ENCODE measurements at regions not wholly inside any gene's neighbourhood (a gene's known extent, or its start where the extent isn't known, plus 50 kb on each side); places are given as distances from the start of the nearest gene placed in this dataset.
"Not testable (repeated sequence)": the region's sequence is repeated elsewhere in the genome, so short reads cannot be mapped to it uniquely, and the experiment has no call there.

- intact Hi-C loops (cut with DNase I) = no loop called here
- H3K4me1 ChIP-seq (replicated peaks in 1 of 2) = no peaks in the 10 kb centered on the region
- H3K27me3 ChIP-seq = no peaks in the 10 kb centered on the region
- TF ChIP-seq POLR2A (IDR thresholded peaks at IDR 0.05) = no peak
- no peak for TF ChIP-seq CTCF (IDR thresholded peaks at IDR 0.05)
- DNase-seq = peak in 1 of 7 donors; percentile 8
- H3K4me3 ChIP-seq = no peak overlapping the region
- no peaks in the 10 kb centered on the region for H3K36me3 ChIP-seq (replicated peaks in 1 of 2)
- H3K9me3 ChIP-seq (replicated peaks in 1 of 3) = no peaks in the 10 kb centered on the region
- WGBS, 4 donors = 82 to 96% (median 87%) methylated on average over 4 of the region's 4 CpGs
- no peak overlapping the region for H3K27ac ChIP-seq
These were observed 382.8 kb downstream of the TSHZ3 start for GRCh38 chr19:30966486-30966885.

- 79 to 93% (median 88%) methylated on average over 3 of the region's 3 CpGs for WGBS, 4 donors
- Histone ChIP-seq H3K36me3 (replicated peaks in 1 of 2) (no peaks in the 10 kb centered on the region), H3K27me3 (peaks cover 7% of the 10 kb centered on the region), H3K4me3 (no peak overlapping the region), H3K4me1 (replicated peaks in 1 of 2) (no peaks in the 10 kb centered on the region), H3K9me3 (replicated peaks in 1 of 3) (no peaks in the 10 kb centered on the region), H3K27ac (no peak overlapping the region)
- no peak for DNase-seq
- TF ChIP-seq POLR2A (IDR thresholded peaks at IDR 0.05) = no peak
- no peak for TF ChIP-seq CTCF (IDR thresholded peaks at IDR 0.05)
- intact Hi-C loops (cut with DNase I) = no loop called here
These were observed 390.2 kb downstream of the TSHZ3 start for GRCh38 chr19:30959011-30959410.

GRCh38 chr19:30955112-30956104, 393.8 kb downstream of the TSHZ3 start:
- no peak for DNase-seq
- H3K27ac ChIP-seq = no peak overlapping the region
- H3K4me1 ChIP-seq (replicated peaks in 1 of 2) = no peaks in the 10 kb centered on the region
- no peaks in the 10 kb centered on the region for H3K9me3 ChIP-seq (replicated peaks in 1 of 3)
- H3K36me3 ChIP-seq (replicated peaks in 1 of 2) = no peaks in the 10 kb centered on the region
- no peak overlapping the region for H3K4me3 ChIP-seq
- intact Hi-C loops (cut with DNase I) = no loop called here
- H3K27me3 ChIP-seq = peaks cover 7% of the 10 kb centered on the region
- TF ChIP-seq POLR2A (IDR thresholded peaks at IDR 0.05) (no peak), CTCF (IDR thresholded peaks at IDR 0.05) (no peak)
- WGBS, 4 donors = 78 to 83% (median 81%) methylated on average over 12 of the region's 12 CpGs

- intact Hi-C loops (cut with DNase I); H3K27ac ChIP-seq; H3K27me3 ChIP-seq; H3K4me3 ChIP-seq; DNase-seq; H3K4me1 ChIP-seq (replicated peaks in 1 of 2); H3K36me3 ChIP-seq (replicated peaks in 1 of 2); H3K9me3 ChIP-seq (replicated peaks in 1 of 3): not testable (repeated sequence)
- 71 to 92% (median 90%) methylated on average over 6 of the region's 6 CpGs for WGBS, 4 donors
These were observed 404.8 kb downstream of the TSHZ3 start for GRCh38 chr19:30944276-30944932.

Data from adrenal gland (tissue), 9 donors.